Endothelial cell of umbilical vein (primary cell): ENCODE measurements at regions not wholly inside any gene's neighbourhood (a gene's known extent, or its start where the extent isn't known, plus 50 kb on each side); places are given as distances from the start of the nearest gene placed in this dataset.

Experiments
- EZH2 ChIP-seq: IDR thresholded peaks from 2 replicates; pipeline ENCODE4 v1.6.1; 2012; ENCODE audit warnings: borderline replicate concordance, low read depth, mild to moderate bottlenecking, moderate library complexity, low read length, inconsistent platforms; ENCODE audit not compliant: severe bottlenecking
- FOS ChIP-seq: IDR thresholded peaks from 2 replicates; pipeline ENCODE4 v1.6.1; 2011; ENCODE audit warnings: mild to moderate bottlenecking, low read length, moderate library complexity, borderline replicate concordance; ENCODE audit not compliant: insufficient read depth
- GATA2 ChIP-seq: IDR thresholded peaks from 2 replicates; pipeline ENCODE4 v1.7.0; 2011; ENCODE audit warnings: low read depth, mild to moderate bottlenecking, moderate library complexity, mixed read lengths, low read length; ENCODE audit not compliant: insufficient read length, insufficient read depth
- JUN ChIP-seq: IDR thresholded peaks from 2 replicates; pipeline ENCODE4 v1.6.1; 2011; ENCODE audit warnings: borderline replicate concordance, low read depth; ENCODE audit not compliant: insufficient read length, insufficient read depth
- MYC ChIP-seq: IDR thresholded peaks from one replicate; pipeline ENCODE4 v1.6.1; 2011; ENCODE audit warnings: mild to moderate bottlenecking, low read depth, low read length
- POLR2A ChIP-seq: IDR thresholded peaks from 2 replicates; pipeline ENCODE4 v1.6.1; 2012; ENCODE audit warnings: low read depth, mild to moderate bottlenecking, control low read depth, low read length
- POLR2AphosphoS5 ChIP-seq: IDR thresholded peaks from 2 replicates; pipeline ENCODE4 v1.6.1; 2012; ENCODE audit warnings: low read depth, mild to moderate bottlenecking, control low read depth, low read length, moderate library complexity; ENCODE audit not compliant: insufficient read depth
- TF ChIP-seq, protein P1 (sequence below), 2 donors: IDR thresholded peaks; 1 replicate in 1 of 2; 2 replicates in 1 of 2; pipeline ENCODE4 v1.5.1; 2011; ENCODE audit warnings: low read length in 2 of 2, mild to moderate bottlenecking in 2 of 2, moderate library complexity in 2 of 2, control low read depth in 1 of 2, inconsistent platforms in 1 of 2, low read depth in 1 of 2; ENCODE audit not compliant: insufficient read depth in 1 of 2; ENCODE audit errors: extremely low read depth in 1 of 2
- TF ChIP-seq, protein P2 (sequence below): IDR thresholded peaks from 2 replicates; pipeline ENCODE4 v1.6.1; 2011; ENCODE audit not compliant: insufficient read depth, insufficient read length

- TF ChIP-seq, protein P1, sequence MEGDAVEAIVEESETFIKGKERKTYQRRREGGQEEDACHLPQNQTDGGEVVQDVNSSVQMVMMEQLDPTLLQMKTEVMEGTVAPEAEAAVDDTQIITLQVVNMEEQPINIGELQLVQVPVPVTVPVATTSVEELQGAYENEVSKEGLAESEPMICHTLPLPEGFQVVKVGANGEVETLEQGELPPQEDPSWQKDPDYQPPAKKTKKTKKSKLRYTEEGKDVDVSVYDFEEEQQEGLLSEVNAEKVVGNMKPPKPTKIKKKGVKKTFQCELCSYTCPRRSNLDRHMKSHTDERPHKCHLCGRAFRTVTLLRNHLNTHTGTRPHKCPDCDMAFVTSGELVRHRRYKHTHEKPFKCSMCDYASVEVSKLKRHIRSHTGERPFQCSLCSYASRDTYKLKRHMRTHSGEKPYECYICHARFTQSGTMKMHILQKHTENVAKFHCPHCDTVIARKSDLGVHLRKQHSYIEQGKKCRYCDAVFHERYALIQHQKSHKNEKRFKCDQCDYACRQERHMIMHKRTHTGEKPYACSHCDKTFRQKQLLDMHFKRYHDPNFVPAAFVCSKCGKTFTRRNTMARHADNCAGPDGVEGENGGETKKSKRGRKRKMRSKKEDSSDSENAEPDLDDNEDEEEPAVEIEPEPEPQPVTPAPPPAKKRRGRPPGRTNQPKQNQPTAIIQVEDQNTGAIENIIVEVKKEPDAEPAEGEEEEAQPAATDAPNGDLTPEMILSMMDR (IDR thresholded peaks at IDR 0.05; ENCODE audit: extremely low read depth in 1 of 2, insufficient read depth in 1 of 2, low read depth in 1 of 2, low read length in 2 of 2), result no peak
- no peak for TF ChIP-seq POLR2A
- no peak for TF ChIP-seq POLR2AphosphoS5
- TF ChIP-seq, protein P2, sequence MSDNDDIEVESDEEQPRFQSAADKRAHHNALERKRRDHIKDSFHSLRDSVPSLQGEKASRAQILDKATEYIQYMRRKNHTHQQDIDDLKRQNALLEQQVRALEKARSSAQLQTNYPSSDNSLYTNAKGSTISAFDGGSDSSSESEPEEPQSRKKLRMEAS, result no peak
- no peak for TF ChIP-seq FOS
- TF ChIP-seq JUN, result no peak
- no peak for TF ChIP-seq GATA2
- no peak for TF ChIP-seq EZH2
- no peak for TF ChIP-seq MYC
Measured at GRCh38 chrX:147800663-147801062, 111.1 kb upstream of the FMR1 start.
